ENCODE measurements at regions not wholly inside any gene's neighbourhood (a gene's known extent, or its start where the extent isn't known, plus 50 kb on each side); places are given as distances from the start of the nearest gene placed in this dataset.

DNA sequence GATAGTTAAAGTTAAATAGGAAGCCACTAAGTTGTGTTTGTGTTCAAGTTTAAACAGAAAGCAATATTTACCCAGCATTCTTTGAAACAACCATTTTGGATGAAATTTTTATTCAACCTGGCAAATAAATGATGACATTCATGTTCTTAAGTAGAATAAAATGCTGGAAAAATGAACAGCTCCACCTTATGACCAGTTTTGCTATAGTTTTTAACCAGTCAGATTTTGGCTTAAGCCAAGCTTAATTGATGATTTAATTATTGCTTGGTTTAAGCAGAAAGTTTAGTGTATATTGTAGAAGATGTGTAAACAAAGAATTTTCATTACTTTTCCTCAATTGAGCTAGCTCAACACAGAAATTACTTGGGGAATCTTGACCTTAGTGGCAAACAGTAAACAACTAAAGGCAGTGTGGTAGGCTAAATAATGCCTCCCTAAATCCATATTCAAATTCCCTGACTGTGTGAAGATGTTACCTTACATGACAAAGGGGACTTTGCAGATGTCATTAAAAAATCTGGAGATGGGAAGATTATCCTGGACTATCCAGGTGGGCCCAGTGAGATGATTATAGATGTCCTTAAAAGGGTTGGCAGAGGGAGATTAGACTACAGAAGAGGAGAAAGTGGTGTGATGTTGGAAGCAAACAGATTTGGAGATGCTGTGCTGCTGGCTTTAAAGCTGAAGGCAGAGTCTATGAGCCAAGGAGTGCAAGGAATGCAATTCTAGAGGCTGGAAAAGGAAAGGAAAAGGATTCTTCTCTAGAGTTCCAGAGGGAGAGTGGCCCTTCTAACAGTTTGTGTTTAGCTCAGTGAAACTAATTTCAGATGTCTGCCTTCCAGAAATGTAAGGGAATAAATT, 448.6 kb upstream of the GOLIM4 start:
- TF ChIP-seq EP300 (IDR thresholded peaks at IDR 0.05) (no peak), POLR2AphosphoS5 (IDR thresholded peaks at IDR 0.05) (no peak)

Data from suprapubic skin (tissue), 4 donors.